ENCODE measurements at regions not wholly inside any gene's neighbourhood (a gene's known extent, or its start where the extent isn't known, plus 50 kb on each side); places are given as distances from the start of the nearest gene placed in this dataset.
"Not testable (repeated sequence)": the region's sequence is repeated elsewhere in the genome, so short reads cannot be mapped to it uniquely, and the experiment has no call there.

DNA sequence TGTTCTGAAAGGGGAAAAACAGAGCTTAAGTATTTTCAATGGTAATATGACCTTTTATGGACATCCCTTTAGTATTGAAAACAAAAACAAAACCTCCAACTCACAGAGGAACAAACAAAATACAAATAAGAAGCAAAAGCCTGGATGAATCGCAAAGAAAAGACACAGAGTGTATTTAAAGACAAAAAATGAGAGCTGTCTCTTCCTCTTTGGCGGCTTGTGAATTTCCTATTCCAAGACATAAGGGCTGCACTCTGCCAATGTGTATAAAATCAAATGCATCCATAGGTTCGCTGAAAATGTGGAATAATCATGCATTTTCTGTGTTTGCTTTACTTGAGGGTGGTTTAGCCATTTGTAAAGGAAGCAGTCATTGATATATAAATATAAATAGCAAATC lies 739.3 kb upstream of the ZNF608 start:
- Mint-ChIP-seq H3K4me1 (ENCODE audit: low read depth) (no peaks in the 10 kb centered on the region), H3K27ac (no peak overlapping the region), H3K36me3 (ENCODE audit: low read depth) (no peaks in the 10 kb centered on the region), H3K27me3 (ENCODE audit: insufficient read depth) (no peaks in the 10 kb centered on the region), H3K9me3 (peaks cover 8% of the 10 kb centered on the region), H3K4me3 (no peak overlapping the region)
- DNase-seq (ENCODE audit: low spot score): no peak
- intact Hi-C loops (cut with micrococcal nuclease): no loop called here

DNA sequence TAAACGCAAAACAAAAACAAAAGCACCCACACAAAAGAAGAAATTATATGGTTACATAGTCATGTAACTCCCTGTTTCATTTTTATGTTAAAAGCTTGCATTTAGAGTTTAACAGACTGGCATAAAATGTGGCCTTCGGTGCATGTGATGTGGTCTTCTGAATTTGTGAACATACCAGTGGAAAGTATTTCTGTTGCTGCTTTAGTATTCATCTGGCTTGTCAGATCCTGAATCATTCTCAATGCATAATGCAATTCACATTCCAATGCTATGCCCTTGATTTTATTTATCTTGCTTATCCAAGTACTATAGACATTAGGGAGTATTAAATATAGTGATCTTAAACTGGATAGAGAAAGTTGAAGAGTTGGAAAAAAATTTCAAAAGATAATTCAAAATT lies 740.2 kb upstream of the ZNF608 start:
- Mint-ChIP-seq H3K9me3 (no peaks in the 10 kb centered on the region), H3K4me3 (no peak overlapping the region), H3K27ac (no peak overlapping the region), H3K4me1 (ENCODE audit: low read depth) (no peaks in the 10 kb centered on the region), H3K36me3 (ENCODE audit: low read depth) (no peaks in the 10 kb centered on the region), H3K27me3 (ENCODE audit: insufficient read depth) (no peaks in the 10 kb centered on the region)
- intact Hi-C loops (cut with micrococcal nuclease): no loop called here
- DNase-seq (ENCODE audit: low spot score): no peak

DNA sequence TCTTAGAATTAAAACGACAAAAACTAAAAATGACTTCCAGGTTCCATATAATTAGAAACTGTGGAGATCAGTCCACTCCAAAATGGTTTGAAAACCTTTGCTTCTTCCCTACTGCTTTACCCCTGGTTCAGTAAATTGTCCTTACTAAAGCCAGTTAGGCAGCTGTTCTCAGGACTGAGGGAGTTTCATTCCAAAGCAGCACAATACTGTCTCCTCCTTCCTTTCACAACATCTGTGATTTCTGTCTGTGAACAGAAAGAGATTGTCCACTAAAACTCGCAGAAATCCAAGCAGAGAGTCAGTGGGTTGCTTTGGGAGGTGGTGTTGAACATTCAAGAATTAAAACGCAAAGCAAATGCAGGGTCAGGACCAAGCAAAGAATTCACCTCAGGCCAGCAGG lies 740.8 kb upstream of the ZNF608 start:
- no peak overlapping the region for H3K27ac Mint-ChIP-seq
- H3K4me1 Mint-ChIP-seq (ENCODE audit: low read depth): no peaks in the 10 kb centered on the region
- intact Hi-C loops (cut with micrococcal nuclease): no loop called here
- H3K9me3 Mint-ChIP-seq: no peaks in the 10 kb centered on the region
- H3K27me3 Mint-ChIP-seq (ENCODE audit: insufficient read depth): no peaks in the 10 kb centered on the region
- H3K4me3 Mint-ChIP-seq: no peak overlapping the region
- no peak for DNase-seq (ENCODE audit: low spot score)
- no peaks in the 10 kb centered on the region for H3K36me3 Mint-ChIP-seq (ENCODE audit: low read depth)

DNA sequence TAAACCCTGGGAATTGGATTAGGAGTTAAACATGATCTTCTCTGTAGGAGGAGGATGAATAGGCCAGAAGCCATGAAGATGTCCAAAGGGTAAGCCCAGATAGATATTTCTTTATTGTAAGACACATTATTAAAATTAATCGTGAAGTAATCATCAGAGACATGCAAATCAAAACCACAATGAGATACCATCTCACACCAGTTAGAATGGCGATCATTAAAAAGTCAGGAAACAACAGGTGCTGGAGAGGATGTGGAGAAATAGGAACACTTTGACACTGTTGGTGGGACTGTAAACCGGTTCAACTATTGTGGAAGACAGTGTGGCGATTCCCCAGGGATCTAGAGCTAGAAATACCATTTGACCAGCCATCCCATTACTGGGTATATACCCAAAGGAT lies 741.2 kb upstream of the ZNF608 start:
- H3K27me3 Mint-ChIP-seq (ENCODE audit: insufficient read depth); H3K36me3 Mint-ChIP-seq (ENCODE audit: low read depth); DNase-seq (ENCODE audit: low spot score); H3K4me3 Mint-ChIP-seq; H3K27ac Mint-ChIP-seq; H3K4me1 Mint-ChIP-seq (ENCODE audit: low read depth); H3K9me3 Mint-ChIP-seq; intact Hi-C loops (cut with micrococcal nuclease): not testable (repeated sequence)

DNA sequence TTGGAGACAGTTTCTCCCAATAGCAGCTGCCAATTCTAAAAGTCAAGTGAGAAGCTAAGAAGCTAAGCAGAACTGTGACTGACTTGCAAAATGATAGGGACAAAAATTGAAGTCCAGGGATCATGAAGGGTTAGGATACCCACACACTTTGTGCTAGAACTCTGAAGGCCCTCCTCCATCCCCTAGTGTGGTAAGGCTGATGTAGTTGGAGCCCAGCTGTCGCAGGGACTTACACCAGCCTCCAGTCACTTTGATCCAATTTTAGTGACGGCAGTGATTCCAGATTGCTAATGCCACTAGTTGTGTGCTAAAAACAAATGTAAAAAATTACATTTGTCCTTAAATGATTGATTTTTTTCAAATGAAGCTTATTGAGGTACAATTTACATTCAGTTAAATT lies 742.7 kb upstream of the ZNF608 start:
- no peak for DNase-seq (ENCODE audit: low spot score)
- Mint-ChIP-seq H3K9me3 (no peaks in the 10 kb centered on the region), H3K36me3 (ENCODE audit: low read depth) (no peaks in the 10 kb centered on the region), H3K4me3 (no peak overlapping the region), H3K27me3 (ENCODE audit: insufficient read depth) (no peaks in the 10 kb centered on the region), H3K4me1 (ENCODE audit: low read depth) (no peaks in the 10 kb centered on the region), H3K27ac (no peak overlapping the region)
- intact Hi-C loops (cut with micrococcal nuclease): no loop called here

DNA sequence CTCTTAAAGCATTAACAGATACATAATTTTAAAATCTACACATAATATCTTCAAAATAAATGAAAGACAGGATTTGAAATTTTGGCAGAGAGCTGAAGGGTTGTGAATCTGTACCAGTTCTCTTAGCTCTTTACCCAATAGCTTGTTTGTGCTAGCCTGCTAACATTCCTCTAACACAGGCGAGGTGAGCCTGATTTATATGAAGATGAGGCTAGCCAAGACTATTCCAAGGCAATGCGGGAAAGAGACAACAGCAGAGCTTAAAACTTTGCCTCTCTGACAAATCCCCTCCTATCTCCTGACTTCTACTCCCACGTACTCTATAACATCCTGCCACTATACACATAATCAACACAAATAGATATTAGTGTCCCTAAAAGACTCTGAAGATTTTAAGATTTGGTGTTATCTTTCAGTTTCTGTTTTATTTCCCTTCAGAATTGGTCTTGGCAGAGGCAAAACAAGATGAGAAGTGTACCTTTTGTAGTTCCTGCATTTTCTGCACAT lies 745.6 kb upstream of the ZNF608 start:
- Mint-ChIP-seq H3K9me3 (no peaks in the 10 kb centered on the region), H3K4me3 (no peak overlapping the region), H3K4me1 (ENCODE audit: low read depth) (no peaks in the 10 kb centered on the region), H3K27me3 (ENCODE audit: insufficient read depth) (no peaks in the 10 kb centered on the region), H3K36me3 (ENCODE audit: low read depth) (no peaks in the 10 kb centered on the region), H3K27ac (no peak overlapping the region)
- no peak for DNase-seq (ENCODE audit: low spot score)
- intact Hi-C loops (cut with micrococcal nuclease): no loop called here

DNA sequence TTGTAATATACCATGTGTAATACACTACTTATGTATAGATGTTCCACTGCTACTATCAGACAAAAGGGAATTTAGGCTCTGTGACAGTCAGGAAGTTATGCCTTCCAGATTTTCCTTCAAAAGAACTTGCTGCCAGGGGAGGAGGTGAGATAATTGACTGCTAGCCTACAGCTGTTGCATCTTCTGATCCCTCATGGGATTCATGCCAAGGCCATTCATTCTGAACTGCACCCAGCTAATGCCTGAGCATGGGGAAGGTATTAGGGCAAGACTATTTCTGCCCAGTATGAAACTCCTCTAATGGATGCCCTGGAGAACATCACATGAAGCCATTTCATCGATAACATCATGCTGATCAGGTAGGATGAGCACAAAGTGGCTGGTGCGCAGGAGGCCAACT lies 746.5 kb upstream of the ZNF608 start:
- DNase-seq (ENCODE audit: low spot score): no peak
- Mint-ChIP-seq H3K4me3 (no peak overlapping the region), H3K36me3 (ENCODE audit: low read depth) (no peaks in the 10 kb centered on the region)

DNA sequence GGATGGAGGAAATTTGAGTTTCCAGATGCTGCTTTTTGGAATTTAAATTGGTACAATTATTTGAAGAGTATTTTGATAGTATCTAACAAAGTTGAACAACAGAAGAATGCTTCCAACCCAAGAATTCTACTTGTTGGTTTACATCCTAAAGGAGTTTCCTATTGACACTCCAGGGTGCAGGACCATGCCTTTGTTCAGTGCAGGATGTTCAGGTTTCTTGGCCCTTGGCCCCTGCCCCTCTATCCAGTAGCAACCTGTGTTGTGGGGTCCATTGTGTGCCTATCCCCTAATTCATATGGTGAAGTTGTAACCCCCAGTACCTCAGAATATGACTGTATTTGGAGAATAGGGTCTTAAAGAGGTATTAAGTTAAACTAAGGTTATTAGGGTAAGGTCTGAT lies 750.0 kb upstream of the ZNF608 start:
- Mint-ChIP-seq H3K36me3 (ENCODE audit: low read depth) (no peaks in the 10 kb centered on the region), H3K4me1 (ENCODE audit: low read depth) (no peaks in the 10 kb centered on the region), H3K9me3 (no peaks in the 10 kb centered on the region), H3K4me3 (no peak overlapping the region), H3K27ac (no peak overlapping the region), H3K27me3 (ENCODE audit: insufficient read depth) (no peaks in the 10 kb centered on the region)
- DNase-seq (ENCODE audit: low spot score): no peak
- intact Hi-C loops (cut with micrococcal nuclease): no loop called here

More for the DNA sequence above, 746.5 kb upstream of the ZNF608 start:
- intact Hi-C loops (cut with micrococcal nuclease): no loop called here
- Mint-ChIP-seq H3K27me3 (ENCODE audit: insufficient read depth) (no peaks in the 10 kb centered on the region), H3K4me1 (ENCODE audit: low read depth) (no peaks in the 10 kb centered on the region), H3K9me3 (no peaks in the 10 kb centered on the region), H3K27ac (no peak overlapping the region)

DNA sequence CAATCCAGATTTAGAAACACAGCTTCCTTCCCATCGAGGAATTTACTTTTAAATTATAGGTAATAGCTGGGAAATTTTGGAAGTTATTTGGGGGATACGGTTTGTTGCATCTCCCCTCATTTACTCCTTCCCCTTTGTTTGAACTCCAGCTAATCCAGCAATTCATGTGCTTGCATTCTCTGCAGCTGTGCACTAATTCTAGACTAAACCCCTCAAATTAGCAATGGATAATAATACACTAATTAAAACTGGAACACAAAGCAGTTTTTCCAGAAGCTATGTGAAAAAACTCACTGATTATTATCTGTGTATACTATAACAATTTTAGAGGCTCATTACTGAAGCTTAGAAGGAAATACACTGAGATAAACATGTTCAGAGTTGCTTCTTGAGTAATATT lies 751.2 kb upstream of the ZNF608 start:
- Mint-ChIP-seq H3K36me3 (ENCODE audit: low read depth) (no peaks in the 10 kb centered on the region), H3K27ac (no peak overlapping the region), H3K4me1 (ENCODE audit: low read depth) (no peaks in the 10 kb centered on the region), H3K4me3 (no peak overlapping the region), H3K9me3 (no peaks in the 10 kb centered on the region), H3K27me3 (ENCODE audit: insufficient read depth) (no peaks in the 10 kb centered on the region)
- no peak for DNase-seq (ENCODE audit: low spot score)
- intact Hi-C loops (cut with micrococcal nuclease): no loop called here

DNA sequence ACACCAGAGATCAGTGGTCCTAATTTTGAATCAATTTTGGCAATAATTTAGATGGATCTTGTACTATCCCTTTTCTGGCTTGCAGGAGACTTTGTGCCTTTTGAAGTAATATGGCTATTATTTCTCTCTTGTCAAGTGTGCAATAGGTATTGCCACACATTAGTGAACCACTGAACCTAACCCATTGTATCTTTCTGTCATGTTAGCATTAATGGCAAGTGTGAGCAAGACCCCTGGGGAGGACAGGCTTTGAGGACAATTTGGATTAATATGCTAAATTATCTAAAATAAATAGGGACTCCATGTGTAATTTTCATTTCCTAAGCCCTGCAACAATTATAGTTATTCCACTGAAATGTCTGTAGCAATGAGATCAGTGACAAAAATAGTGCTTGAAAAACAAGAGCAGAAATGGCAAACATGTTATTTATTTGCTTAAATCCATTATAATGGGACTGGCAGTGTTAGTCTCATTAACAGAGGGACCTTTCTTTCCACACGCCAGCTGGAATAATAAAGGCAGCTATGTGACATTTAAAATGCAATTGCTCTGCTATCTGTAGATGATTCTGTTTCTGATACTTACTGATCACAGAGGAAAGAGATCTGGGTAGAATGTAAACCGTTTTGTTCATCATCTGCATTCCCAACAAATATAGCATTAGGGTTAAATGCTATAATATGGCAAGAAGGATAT lies 753.3 kb upstream of the ZNF608 start:
- no peak overlapping the region for H3K27ac Mint-ChIP-seq
- peaks cover 3% of the 10 kb centered on the region for H3K9me3 Mint-ChIP-seq
- no peaks in the 10 kb centered on the region for H3K27me3 Mint-ChIP-seq (ENCODE audit: insufficient read depth)
- intact Hi-C loops (cut with micrococcal nuclease): no loop called here
- H3K4me1 Mint-ChIP-seq (ENCODE audit: low read depth): no peaks in the 10 kb centered on the region
- no peaks in the 10 kb centered on the region for H3K36me3 Mint-ChIP-seq (ENCODE audit: low read depth)
- no peak for DNase-seq (ENCODE audit: low spot score)
- no peak overlapping the region for H3K4me3 Mint-ChIP-seq

DNA sequence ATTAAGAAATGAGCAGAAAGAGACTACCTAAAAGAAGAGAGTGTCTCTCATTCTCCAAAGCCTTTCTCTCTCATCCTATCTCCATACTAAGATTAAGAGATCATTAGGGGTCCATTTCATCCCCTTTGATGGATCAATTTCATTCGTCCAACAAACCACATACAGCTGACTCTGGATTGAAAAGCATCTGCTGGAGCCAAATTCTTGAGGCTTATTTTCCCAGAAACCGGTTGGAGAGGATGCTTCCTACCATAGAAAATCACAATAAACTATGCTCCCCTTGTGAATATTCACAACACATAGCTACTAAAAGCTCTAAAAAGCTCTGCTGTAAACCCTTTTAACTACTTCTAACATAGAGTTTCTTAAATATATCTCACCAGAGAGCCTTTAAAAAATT lies 755.0 kb upstream of the ZNF608 start:
- no peaks in the 10 kb centered on the region for H3K4me1 Mint-ChIP-seq (ENCODE audit: low read depth)
- no peak overlapping the region for H3K4me3 Mint-ChIP-seq
- DNase-seq (ENCODE audit: low spot score): no peak
- H3K27me3 Mint-ChIP-seq (ENCODE audit: insufficient read depth): no peaks in the 10 kb centered on the region
- H3K27ac Mint-ChIP-seq: no peak overlapping the region
- H3K9me3 Mint-ChIP-seq: peaks cover 3% of the 10 kb centered on the region
- H3K36me3 Mint-ChIP-seq (ENCODE audit: low read depth): no peaks in the 10 kb centered on the region
- intact Hi-C loops (cut with micrococcal nuclease): no loop called here

DNA sequence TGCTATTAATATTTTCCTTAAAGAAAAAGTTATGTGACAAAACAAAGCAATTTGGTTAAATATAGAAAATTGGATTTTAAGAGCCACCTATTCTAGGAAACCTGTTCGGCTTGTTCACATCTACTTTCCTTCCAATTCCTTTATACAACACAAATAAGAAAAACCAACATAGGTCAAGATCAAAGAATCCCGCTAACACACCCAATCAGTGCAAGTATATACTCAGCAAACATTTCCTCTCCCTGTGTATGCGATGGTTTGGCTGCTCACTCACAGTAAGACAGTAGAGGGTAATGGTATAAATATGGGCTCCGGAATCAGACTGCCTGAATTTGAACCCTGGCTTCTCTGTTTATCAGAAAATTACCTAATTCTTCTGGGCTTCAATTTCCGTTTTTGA lies 757.5 kb upstream of the ZNF608 start:
- peaks cover 13% of the 10 kb centered on the region for H3K9me3 Mint-ChIP-seq
- no peak overlapping the region for H3K27ac Mint-ChIP-seq
- H3K36me3 Mint-ChIP-seq (ENCODE audit: low read depth): no peaks in the 10 kb centered on the region
- H3K27me3 Mint-ChIP-seq (ENCODE audit: insufficient read depth): no peaks in the 10 kb centered on the region
- intact Hi-C loops (cut with micrococcal nuclease): no loop called here
- DNase-seq (ENCODE audit: low spot score): no peak
- no peak overlapping the region for H3K4me3 Mint-ChIP-seq
- H3K4me1 Mint-ChIP-seq (ENCODE audit: low read depth): no peaks in the 10 kb centered on the region

DNA sequence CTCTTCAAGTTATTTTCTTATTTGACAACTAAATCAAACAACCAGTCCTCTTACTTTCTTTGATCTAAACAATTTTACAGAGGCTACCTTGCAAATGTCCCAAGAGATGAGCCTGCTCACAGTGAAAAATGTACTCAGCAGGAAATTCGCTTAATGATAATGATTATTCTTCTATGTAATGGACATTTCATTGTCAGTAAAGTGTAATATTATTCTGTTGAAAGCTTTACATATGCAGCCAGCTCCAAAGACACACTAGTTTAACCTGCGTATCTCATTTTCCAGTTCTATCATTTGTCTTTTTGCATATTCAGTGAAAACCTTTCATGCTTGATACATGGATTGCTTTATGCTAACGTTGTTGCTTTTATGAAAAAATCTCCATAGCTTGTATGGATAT lies 758.7 kb upstream of the ZNF608 start:
- intact Hi-C loops (cut with micrococcal nuclease): no loop called here
- Mint-ChIP-seq H3K9me3 (peaks cover 13% of the 10 kb centered on the region), H3K4me3 (no peak overlapping the region), H3K27ac (no peak overlapping the region), H3K27me3 (ENCODE audit: insufficient read depth) (no peaks in the 10 kb centered on the region), H3K36me3 (ENCODE audit: low read depth) (no peaks in the 10 kb centered on the region), H3K4me1 (ENCODE audit: low read depth) (no peaks in the 10 kb centered on the region)
- no peak for DNase-seq (ENCODE audit: low spot score)

DNA sequence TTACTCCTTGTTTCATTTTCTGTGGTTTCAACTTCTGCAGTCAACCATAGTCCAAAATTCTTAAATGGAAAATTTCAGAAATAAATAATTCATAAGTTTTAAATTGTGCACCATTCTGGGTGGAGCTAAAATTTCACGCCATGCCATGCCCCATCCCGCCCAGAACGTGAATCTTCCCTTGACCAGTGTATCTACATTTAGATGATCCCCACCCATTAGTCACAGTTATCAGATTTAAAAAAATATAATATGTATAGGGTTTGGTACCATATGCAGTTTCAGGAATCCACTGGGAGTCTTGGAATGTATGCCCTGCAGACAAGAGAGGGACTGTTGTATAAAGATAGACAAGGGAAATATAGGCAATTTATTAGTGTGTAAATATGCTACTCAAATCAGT lies 759.7 kb upstream of the ZNF608 start:
- H3K27me3 Mint-ChIP-seq (ENCODE audit: insufficient read depth): no peaks in the 10 kb centered on the region
- DNase-seq (ENCODE audit: low spot score): no peak
- intact Hi-C loops (cut with micrococcal nuclease): no loop called here
- H3K4me3 Mint-ChIP-seq: no peak overlapping the region
- no peaks in the 10 kb centered on the region for H3K4me1 Mint-ChIP-seq (ENCODE audit: low read depth)
- H3K27ac Mint-ChIP-seq: no peak overlapping the region
- H3K9me3 Mint-ChIP-seq: peaks cover 13% of the 10 kb centered on the region
- H3K36me3 Mint-ChIP-seq (ENCODE audit: low read depth): no peaks in the 10 kb centered on the region

Data from activated T-helper 1 cell treated with anti-CD3 and anti-CD28 coated beads, Interleukin-12 subunit alpha, Interleukin-12 subunit beta, Interleukin-2, Interleukin-4 antibody, amounts not matched to agents 30 ng/mL and 10 ng/mL and 1 ng/mL, durations not matched to agents 14 hours and 24 hours and 36 hours (primary cell).